Right renal cortex interstitium (tissue), 3 donors: ENCODE measurements at regions not wholly inside any gene's neighbourhood (a gene's known extent, or its start where the extent isn't known, plus 50 kb on each side); places are given as distances from the start of the nearest gene placed in this dataset.

Experiments used
- DNase-seq, 3 donors: peaks; one replicate each; pipeline ENCODE4 v3.0.0-alpha.2; 2013; ENCODE audit warnings: low read depth in 3 of 3, low spot score in 2 of 3

DNA sequence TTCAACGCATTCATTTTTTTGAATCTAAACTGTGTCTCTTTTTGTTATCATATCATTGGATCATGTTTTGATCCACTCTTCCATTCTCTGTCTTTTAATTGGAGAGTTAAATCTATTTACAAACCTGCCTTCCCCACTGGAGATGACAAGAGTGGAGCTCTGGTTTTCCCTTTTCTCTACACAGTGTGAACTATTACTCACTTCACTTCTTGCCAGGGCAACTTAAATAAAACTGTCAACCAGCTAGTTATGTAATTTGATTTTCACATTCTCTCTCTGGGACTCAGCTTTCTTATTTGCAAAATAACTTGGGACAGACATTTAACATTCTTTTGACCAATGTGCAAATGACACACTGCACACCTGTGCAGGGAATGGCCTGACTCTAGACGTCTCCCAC, 230.8 kb upstream of the CST7 start:
- no peak for DNase-seq

DNA sequence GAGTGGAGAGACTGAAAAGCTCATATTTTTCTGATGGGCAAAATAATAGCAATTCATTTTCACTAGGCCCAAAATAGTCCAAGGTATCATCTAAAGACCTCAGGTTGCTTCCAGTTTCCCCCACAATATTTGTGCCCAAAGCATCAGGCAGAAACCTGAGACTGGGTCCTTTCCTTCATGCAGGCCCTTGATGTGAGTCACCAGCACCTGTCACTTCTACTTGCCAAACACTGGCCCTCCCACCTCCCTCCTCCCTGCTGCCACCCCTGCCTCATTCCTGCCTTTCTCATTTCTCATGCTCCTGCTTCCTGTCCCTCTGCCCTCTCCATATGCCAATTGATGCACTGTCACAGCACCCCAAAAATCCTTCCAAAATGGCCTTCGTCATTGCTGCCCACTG, 230.4 kb upstream of the CST7 start:
- no peak for DNase-seq

DNA sequence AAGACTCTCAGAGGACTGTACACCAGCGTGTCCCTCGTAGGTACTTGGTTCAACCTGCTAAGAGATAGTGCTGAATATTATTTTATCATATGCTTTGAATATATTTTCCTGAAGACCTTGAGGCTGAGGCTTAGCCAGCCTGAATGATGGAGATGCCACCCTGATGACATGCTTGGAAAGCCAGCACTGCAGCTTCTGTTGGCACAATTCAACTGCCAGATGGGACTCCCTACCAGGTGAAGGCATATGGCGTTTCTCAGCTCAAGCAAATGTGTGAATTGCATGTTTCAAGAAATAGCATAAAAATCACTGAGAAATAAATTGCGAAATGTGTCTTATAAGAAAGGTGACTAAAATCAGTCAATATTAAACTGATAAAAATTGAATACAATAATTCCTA, 228.1 kb upstream of the CST7 start:
- no peak for DNase-seq

DNA sequence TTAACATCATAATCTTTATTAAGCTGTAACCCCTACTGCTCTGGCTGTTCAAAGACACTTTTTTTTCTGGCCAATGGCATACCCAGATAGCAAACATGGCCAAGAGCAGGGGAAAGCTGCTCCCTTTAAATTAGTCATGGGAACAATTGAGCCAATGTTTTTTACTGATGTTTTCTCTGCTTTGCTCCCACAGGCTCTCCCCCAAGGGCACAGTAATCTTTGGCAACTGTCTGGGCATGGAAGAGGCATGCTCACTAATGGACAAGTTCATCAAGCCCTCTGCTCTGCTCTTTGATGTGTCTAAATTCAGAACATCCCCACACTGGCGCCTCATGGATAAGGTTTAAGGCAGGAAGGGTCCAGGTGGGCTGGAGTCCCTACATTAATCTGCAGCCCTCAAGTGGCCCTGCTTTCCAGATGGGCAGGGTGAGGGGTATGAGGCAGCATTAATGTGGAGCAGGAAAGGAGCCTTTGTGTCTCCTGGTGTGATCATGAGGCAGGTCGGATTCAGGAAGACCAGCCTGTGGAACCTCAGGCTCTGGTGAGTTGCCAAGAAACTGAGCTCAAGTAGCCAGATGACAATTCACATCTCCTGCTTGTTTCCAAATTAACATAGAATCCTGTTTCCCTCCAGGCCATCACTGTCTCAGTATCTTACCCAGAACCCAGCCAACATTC, 227.0 kb upstream of the CST7 start:
- DNase-seq = no peak

DNA sequence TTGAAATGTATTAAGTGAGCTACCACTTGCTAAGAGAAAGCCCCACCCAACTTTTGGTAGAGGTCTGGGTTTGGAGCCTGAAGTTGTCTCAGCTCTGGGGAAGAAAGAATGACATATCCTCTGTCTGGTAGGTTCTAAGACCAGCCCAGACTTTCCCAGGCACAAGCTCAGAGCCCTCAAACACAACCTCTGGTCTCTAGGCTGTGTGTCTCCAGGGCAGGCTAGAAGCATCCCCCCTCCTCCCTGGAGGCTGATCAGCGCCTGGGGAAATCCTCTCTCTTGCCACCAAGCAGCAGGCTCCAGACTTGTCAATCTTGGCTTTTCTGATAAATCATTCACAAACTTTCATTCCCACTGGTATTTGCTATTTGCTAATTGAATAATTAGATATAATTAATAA, 226.5 kb upstream of the CST7 start:
- DNase-seq = no peak

DNA sequence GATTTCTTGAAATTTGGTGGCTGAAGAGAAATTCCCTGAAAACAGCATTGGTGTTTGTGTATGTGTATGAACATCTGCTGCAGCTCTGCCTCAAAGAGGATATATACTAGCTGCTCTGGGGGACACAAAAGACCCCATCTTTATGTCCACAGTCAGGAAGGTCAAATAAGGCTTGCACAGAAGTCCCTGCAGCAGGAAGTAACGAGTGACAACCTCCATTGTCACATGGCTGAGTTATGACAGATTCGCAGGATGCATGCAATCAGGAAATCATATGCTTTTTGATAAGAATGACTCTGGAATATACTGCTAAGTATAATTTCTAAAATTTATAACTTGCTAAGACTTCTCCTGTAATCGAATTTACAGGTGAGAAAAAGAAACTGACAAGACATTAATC, 225.9 kb upstream of the CST7 start:
- DNase-seq = no peak

DNA sequence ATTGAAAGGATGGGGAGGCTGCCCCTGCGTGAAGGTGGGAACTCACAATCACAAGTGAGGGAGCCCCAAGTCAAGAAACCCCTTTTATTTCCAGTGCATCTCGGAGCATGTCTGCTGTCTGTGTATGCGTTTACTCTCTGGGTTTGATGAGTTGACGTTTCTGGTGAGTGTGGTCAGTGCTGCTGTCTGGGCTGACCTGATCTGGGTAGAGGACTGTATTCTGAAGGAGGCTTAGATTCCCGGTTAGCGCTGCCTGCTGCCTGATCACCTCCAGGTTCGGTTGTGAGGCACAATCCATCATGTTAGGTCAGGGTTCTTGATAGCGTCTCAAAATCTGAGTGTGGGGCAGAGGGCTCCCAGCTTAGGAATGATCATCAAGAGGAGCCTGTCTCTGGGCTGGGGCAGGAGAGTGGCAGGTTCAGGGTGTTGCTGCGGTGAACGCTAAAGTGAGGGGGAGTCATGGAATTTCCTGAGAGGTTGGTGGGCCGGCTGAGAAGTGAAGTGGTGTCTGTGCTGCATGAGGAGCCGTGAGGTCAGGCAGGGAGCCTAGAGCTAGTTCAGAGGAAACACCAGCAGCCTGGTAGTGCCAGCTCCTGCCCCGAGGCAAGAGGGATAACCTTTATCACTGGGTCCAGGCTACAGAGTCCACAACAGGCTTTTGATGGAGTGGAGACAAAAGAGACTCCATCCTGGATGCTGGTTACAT, 225.3 kb upstream of the CST7 start:
- no peak for DNase-seq

DNA sequence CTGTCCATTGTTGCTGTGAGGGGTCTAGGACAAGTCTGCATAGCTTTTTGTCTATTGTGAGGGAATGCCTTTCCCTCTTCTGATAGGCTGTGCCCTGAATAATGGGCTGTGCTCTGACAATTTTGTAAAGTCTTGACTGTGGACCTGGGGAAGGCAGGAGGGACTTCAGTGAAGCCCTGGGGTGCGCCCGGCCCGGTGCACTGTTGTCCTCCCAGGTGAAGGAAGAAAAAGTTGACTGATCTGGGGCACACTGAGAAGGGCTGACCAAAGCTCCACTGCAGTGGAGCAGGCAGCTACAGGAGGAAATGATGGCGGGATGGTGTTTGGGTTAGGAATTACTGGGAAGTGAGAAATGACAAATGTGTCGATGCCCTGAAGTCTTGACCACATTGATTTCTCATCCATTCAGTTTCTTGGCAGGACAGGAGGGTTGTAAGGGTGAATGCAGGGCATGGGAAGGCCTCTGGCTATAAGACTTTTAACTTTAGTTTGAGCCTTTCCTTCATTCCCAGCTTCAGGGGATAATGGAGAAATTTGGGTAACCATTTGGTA, 224.0 kb upstream of the CST7 start:
- no peak for DNase-seq

DNA sequence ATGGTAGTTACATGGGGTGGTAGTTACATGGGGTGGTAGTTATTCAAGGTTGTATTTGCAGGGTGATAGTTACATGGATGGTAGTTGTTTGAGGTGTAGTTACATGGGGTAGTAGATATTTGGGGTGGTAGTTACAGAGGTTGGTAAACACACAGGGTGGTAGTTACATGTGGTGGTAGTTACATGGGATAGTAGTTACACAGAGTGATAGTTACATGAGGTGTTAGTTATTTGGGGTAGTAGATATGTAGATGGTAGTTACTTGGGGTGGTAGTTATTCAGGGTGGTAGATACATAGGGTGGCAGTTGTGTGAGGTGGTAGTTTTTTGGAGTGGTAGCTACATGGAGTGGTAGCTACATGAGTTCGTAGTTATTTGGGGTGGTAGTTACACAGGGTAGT, 221.3 kb upstream of the CST7 start:
- no peak for DNase-seq

DNA sequence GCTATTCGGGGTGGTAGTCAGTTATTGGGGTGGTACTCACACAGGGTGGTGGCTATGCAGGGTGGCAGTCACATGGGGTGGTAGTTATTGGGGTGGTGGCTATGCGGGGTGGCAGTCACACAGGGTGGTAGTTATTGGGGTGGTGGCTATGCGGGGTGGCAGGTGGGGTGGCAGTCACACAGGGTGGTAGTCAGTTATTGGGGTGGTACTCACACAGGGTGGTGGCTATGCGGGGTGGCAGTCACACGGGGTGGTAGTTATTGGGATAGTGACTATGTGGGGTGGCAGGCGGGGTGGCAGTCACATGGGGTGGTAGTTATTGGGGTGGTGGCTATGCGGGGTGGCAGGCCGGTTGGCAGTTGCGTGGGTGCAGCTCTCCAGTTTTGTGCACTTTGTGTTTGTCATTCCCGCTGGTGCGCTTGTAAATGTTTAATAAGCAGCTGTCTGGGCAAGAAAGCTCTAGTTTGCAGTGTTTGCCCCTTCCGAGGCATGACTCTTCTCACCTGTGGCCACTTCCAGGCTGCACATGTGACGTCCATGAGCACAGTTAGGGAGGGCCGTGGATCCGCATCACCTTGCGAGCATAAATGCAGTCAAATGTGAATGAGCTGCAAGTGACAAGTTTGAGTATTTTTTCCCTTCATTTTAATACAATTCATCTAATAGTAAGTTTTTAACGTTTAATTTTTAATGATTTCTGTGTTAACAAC, 219.0 kb upstream of the CST7 start:
- no peak for DNase-seq

DNA sequence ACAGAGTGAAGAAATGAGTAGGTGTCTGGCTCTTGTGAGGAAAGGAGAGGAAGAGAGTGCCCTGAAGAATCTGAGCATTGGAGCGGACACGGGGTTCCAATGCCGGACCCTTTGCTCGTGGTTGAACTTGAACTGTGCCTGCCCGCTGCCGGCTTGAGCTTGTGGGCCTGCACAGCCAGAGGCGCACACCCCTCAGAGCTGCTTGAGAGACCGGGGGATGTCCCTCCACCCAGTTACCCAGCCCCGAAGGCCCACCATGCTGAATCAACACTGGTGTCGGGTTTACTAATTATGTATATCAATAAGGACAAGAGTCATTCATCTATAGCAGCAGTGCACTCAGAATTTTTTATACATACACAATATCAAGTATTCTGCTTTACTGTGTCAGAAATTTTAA, 218.3 kb upstream of the CST7 start:
- DNase-seq = no peak

DNA sequence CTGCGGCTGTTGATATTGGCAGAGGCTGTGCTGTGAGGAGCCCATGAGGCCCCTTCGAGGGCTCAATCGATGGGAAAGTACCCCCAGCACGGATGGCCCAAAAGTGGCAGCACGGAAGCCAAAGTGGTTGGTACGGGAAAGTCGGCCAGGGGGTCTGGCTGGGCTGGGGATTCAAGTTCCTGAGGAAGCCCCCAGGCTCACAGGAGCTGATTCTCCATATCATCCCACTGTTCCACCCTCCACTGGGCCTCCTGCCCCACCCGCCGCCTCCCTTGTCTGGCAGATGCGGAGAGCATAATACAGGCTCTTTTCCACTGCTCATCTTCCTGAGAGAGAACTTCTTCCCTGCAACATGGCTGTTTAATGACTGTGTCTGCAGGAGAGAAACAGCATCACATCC, 217.8 kb upstream of the CST7 start:
- no peak for DNase-seq

DNA sequence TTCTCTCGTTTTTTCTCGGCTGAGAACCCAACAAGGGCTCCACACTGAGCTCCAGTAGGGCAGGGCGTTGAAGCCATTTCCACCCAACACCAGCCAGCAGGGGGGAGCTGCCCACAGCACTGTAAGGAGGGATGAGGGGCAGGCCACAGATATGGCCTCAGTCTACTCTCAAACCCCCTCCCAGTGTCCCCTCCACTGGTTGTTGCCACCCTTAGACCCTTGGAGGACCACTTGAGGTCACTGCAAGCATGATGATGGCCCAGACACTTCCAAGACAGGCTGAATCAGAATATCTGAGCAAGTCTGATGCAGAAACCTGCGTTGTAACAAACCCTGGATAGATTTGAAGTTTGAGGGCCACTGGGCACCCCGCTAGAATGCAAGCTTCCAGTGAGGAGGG, 217.0 kb upstream of the CST7 start:
- no peak for DNase-seq

DNA sequence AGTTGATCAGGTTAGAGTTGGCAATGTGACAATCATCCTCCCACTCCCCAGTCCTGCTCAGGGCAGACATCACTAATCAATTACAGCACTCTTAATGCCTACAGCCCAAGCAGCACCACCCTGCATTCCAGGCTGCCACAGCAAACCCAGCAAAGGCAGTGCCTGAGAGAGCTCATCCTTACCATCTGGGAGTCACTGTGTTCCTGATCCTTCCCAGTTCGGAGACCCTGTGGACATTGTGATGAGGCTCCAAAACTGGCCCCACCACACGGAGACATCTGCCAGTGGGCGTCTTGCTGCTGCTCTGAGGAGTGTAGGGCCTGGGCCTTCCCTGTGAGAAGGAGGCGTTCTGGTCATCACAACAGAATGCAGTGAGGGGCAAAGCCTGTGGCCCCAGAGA, 216.5 kb upstream of the CST7 start:
- no peak for DNase-seq

DNA sequence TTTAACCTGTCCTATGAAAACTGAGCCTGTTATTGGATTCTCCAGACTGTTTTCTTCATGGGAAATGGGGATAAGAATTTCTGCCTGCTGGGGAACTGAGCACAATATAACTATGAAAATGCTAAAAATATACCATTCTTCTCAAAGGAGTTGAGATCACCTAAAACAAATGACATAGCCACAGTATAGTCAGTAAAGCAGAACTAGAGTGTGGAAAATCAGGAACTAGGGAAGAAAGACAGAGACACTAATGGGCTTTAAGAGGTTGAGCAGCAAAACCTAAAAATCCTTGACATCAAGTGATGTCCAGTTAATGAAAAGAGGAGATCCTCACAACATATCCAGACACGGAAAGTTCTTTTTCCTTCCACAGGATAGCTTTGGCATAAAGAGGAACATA, 215.7 kb upstream of the CST7 start:
- DNase-seq = no peak

DNA sequence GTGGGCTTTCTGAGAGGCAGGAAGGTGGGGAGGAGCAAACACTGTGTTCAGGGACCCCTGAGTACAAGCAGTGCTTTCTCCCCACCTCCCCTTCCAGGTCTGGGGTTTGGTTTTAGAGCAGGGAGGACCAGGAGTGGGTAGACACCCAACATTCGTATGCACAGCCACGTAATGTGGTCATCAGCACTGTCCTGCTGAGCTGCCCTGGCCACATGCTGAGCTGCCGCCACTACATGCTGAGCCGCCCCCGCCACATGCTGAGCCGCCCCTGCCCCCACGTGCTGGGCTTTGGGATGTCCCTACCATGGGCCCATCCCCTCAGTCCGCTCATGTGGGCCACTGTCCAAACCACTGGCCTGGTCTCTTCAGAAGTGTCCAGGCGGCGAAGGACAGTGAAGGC, 214.9 kb upstream of the CST7 start:
- DNase-seq = no peak

DNA sequence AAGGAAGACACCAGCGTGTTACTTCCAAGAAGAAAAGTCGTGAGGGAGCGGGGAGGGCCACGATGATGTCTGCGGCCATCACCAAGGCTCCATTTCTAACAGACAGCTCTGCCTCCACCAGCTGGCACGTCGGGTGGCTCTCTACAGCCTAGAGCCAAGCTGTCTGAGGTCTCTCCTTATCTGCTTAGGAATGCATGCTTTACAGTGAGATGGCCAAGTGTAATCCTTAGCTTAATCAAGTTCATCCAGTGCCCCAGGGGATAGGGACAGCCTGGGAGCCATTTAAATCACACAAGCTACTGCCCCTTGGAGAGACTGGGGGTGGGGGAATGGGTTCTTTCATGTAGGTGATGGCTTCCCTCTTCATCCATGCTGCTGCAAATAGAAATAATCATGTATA, 213.8 kb upstream of the CST7 start:
- no peak for DNase-seq

DNA sequence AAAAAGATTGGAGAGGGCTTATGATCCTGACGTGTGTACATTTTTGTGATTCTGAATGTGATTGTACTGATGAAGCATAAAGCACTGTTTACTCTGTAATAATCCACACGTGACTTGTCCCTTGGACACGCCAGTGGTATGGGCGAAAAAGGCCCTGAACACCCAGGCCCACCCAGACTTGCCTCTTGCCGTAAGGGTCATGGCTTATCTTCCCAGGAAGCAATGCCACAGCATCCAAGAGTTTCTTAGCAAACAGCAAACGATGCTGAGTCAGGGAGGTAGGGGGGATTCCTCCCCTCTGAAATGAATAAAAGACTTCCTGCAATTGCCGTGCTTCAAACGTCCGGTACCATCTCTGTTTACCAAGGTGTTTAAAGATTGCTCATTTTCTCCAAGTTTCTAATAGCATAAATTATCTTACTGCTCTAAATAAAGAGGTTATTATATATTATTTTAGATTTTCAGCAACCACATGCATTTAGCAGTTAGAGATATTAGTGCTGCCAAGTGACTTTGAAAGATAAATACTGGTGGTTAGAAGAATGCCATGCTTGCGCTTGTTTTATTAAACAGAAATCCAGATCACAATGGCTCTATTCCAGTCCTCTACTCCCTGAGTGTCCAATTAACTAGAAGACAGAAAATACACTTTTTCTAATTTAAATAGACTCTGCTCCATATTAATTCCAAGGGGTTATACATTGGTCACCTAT, 212.8 kb upstream of the CST7 start:
- DNase-seq = no peak

DNA sequence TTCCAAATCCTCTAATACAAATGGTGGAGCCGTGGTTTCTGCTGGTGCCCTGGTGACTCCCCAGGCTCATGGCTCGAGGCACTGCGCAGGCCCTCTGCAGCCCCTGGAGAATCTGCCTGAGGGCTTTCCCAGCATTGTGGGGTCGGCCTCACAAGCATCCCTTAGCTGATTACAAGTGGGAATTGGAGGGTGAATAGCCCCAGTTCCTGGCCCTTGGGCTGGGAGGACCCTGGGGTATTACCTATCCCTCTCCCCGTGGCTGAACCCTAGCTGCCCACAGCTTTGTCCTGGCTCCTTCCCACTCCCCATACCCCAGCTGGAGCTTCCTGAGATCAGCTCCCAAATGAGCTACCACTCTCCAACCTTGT, 212.2 kb upstream of the CST7 start:
- DNase-seq = no peak

DNA sequence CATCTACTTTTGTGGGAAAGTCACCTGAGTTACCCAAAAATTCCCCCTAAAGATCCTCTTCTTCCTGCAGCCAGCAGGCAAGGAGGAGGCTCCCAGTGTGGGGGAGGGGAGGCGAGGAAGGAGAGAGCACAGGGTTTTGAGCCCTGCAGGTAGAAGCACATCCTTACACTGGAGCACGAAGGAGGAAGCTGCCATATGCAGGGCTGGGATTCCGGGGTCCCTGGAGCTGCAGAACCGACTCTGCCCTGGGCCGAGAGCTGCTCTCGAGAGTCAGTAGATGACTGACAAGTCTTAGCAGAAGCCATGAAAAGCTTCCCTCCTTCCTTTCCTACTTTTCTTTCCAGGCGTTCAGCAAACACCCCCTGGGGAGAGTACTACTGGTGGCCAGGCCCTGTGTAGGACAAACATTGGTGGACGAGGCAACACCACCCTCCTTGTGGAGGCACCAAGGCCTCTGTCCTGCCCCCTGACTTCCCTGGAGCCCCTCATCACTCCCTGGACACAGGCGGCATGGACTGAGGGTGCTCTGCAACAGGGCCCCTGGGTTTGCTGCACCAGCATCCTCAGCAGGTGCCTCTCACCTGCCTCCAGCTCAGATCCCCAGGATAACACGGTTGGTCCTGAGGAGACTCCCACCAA, 211.7 kb upstream of the CST7 start:
- no peak for DNase-seq
